ENCODE measurements at regions not wholly inside any gene's neighbourhood (a gene's known extent, or its start where the extent isn't known, plus 50 kb on each side); places are given as distances from the start of the nearest gene placed in this dataset.

DNA sequence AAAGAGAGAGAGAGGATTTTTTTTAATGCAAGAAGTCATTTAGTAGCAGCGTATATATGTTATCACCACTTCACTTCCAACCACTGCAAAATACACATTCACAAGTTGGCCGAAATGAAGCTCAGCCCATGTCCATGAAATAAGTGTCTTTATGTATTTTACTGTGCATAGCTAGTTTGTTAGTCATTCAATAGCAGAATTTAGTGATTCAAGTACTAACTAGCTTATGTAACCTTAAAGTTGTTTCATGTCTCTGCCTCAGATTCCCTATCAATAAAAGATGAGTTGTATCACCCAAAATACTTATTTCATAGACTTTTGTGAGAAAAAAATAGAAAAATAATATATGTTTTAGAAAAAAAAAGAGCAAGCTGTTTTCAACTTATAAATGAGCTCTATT, 153.7 kb upstream of the PRDM1 start:
- CTCF ChIA-PET = interaction anchor here (0.5 to 0.9 kb wide), 2 partner anchors 291 to 298 kb away, joined by 3 to 4 read pairs; no protein-coding TSS in a partner anchor
- POLR2A ChIA-PET = no interaction called here
- Histone ChIP-seq H3K36me3 (ENCODE audit: control insufficient read depth in 2 of 2, insufficient read depth in 1 of 2, low read length in 2 of 2) (no peaks in the 10 kb centered on the region), H3K4me1 (ENCODE audit: control insufficient read depth, insufficient read depth, low read length) (no peaks in the 10 kb centered on the region), H3K9me3 (ENCODE audit: control insufficient read depth, insufficient read depth, low read depth, low read length) (no peaks in the 10 kb centered on the region), H3K4me3 (ENCODE audit: low read depth, low read length) (no peak overlapping the region), H3K27ac (ENCODE audit: extremely low read depth, low read depth, low read length) (no peak overlapping the region)
- no peak for TF ChIP-seq KLF10 (tag by site-specific recombination; IDR thresholded peaks at IDR 0.05)
- TF ChIP-seq, protein P1, sequence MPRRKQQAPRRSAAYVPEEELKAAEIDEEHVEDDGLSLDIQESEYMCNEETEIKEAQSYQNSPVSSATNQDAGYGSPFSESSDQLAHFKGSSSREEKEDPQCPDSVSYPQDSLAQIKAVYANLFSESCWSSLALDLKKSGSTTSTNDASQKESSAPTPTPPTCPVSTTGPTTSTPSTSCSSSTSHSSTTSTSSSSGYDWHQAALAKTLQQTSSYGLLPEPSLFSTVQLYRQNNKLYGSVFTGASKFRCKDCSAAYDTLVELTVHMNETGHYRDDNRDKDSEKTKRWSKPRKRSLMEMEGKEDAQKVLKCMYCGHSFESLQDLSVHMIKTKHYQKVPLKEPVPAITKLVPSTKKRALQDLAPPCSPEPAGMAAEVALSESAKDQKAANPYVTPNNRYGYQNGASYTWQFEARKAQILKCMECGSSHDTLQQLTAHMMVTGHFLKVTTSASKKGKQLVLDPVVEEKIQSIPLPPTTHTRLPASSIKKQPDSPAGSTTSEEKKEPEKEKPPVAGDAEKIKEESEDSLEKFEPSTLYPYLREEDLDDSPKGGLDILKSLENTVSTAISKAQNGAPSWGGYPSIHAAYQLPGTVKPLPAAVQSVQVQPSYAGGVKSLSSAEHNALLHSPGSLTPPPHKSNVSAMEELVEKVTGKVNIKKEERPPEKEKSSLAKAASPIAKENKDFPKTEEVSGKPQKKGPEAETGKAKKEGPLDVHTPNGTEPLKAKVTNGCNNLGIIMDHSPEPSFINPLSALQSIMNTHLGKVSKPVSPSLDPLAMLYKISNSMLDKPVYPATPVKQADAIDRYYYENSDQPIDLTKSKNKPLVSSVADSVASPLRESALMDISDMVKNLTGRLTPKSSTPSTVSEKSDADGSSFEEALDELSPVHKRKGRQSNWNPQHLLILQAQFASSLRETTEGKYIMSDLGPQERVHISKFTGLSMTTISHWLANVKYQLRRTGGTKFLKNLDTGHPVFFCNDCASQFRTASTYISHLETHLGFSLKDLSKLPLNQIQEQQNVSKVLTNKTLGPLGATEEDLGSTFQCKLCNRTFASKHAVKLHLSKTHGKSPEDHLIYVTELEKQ (tag by site-specific recombination; IDR thresholded peaks at IDR 0.05; ENCODE audit: borderline replicate concordance) = no peak
- TF ChIP-seq, protein P2, sequence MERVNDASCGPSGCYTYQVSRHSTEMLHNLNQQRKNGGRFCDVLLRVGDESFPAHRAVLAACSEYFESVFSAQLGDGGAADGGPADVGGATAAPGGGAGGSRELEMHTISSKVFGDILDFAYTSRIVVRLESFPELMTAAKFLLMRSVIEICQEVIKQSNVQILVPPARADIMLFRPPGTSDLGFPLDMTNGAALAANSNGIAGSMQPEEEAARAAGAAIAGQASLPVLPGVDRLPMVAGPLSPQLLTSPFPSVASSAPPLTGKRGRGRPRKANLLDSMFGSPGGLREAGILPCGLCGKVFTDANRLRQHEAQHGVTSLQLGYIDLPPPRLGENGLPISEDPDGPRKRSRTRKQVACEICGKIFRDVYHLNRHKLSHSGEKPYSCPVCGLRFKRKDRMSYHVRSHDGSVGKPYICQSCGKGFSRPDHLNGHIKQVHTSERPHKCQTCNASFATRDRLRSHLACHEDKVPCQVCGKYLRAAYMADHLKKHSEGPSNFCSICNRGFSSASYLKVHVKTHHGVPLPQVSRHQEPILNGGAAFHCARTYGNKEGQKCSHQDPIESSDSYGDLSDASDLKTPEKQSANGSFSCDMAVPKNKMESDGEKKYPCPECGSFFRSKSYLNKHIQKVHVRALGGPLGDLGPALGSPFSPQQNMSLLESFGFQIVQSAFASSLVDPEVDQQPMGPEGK (tag by site-specific recombination; IDR thresholded peaks at IDR 0.05) = no peak
- no peak for TF ChIP-seq WT1 (tag by site-specific recombination; IDR thresholded peaks at IDR 0.05)
- TF ChIP-seq, protein P3, sequence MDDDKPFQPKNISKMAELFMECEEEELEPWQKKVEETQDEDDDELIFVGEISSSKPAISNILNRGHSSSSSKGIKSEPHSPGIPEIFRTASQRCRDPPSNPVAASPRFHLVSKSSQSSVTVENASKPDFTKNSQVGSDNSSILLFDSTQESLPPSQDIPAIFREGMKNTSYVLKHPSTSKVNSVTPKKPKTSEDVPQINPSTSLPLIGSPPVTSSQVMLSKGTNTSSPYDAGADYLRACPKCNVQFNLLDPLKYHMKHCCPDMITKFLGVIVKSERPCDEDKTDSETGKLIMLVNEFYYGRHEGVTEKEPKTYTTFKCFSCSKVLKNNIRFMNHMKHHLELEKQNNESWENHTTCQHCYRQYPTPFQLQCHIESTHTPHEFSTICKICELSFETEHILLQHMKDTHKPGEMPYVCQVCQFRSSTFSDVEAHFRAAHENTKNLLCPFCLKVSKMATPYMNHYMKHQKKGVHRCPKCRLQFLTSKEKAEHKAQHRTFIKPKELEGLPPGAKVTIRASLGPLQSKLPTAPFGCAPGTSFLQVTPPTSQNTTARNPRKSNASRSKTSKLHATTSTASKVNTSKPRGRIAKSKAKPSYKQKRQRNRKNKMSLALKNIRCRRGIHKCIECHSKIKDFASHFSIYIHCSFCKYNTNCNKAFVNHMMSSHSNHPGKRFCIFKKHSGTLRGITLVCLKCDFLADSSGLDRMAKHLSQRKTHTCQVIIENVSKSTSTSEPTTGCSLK (tag by site-specific recombination; IDR thresholded peaks at IDR 0.05) = no peak
- TF ChIP-seq, protein P4, sequence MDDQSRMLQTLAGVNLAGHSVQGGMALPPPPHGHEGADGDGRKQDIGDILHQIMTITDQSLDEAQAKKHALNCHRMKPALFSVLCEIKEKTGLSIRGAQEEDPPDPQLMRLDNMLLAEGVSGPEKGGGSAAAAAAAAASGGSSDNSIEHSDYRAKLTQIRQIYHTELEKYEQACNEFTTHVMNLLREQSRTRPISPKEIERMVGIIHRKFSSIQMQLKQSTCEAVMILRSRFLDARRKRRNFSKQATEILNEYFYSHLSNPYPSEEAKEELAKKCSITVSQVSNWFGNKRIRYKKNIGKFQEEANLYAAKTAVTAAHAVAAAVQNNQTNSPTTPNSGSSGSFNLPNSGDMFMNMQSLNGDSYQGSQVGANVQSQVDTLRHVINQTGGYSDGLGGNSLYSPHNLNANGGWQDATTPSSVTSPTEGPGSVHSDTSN (CRISPR knock-in tag; IDR thresholded peaks at IDR 0.05) = no peak
- no peak for TF ChIP-seq ZNF112 (tag by site-specific recombination; IDR thresholded peaks at IDR 0.05)
- no peak for TF ChIP-seq KLF9 (tag by site-specific recombination; IDR thresholded peaks at IDR 0.05; ENCODE audit: low read depth)
- no peak for TF ChIP-seq ZNF776 (tag by site-specific recombination; IDR thresholded peaks at IDR 0.05; ENCODE audit: borderline replicate concordance)
- TF ChIP-seq, protein P5, sequence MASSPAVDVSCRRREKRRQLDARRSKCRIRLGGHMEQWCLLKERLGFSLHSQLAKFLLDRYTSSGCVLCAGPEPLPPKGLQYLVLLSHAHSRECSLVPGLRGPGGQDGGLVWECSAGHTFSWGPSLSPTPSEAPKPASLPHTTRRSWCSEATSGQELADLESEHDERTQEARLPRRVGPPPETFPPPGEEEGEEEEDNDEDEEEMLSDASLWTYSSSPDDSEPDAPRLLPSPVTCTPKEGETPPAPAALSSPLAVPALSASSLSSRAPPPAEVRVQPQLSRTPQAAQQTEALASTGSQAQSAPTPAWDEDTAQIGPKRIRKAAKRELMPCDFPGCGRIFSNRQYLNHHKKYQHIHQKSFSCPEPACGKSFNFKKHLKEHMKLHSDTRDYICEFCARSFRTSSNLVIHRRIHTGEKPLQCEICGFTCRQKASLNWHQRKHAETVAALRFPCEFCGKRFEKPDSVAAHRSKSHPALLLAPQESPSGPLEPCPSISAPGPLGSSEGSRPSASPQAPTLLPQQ (tag by site-specific recombination; IDR thresholded peaks at IDR 0.05) = no peak

DNA sequence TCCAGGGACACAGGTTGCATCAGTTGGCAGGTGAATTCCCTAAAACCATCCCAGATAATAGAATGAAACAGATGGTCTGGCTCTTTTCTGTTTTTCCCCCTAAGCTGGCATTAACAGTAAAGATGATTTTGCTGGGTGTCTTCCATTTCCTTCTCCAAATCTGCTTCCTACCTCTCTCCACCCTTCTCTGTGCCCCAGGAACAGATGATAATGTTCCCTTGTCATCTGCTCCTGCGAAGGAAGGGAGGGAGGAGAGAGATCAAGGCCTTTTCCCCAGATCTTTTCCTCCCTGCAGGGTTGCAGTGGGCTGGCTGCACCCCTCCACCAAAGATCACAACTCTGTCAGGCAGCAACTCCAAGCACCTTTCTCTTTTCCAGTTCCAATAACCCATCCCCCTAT, 156.5 kb upstream of the PRDM1 start:
- Histone ChIP-seq H3K4me1 (ENCODE audit: control insufficient read depth, insufficient read depth, low read length) (no peaks in the 10 kb centered on the region), H3K9me3 (ENCODE audit: control insufficient read depth, insufficient read depth, low read depth, low read length) (no peaks in the 10 kb centered on the region), H3K4me3 (ENCODE audit: low read depth, low read length) (no peak overlapping the region), H3K36me3 (ENCODE audit: control insufficient read depth in 2 of 2, insufficient read depth in 1 of 2, low read length in 2 of 2) (no peaks in the 10 kb centered on the region), H3K27ac (ENCODE audit: extremely low read depth, low read depth, low read length) (no peak overlapping the region)
- TF ChIP-seq, protein P4 (CRISPR knock-in tag; IDR thresholded peaks at IDR 0.05) = no peak
- TF ChIP-seq ZNF248 (tag by site-specific recombination; IDR thresholded peaks at IDR 0.05) = no peak
- TF ChIP-seq ZNF175 (tag by site-specific recombination; IDR thresholded peaks at IDR 0.05) = no peak
- TF ChIP-seq, protein P6, sequence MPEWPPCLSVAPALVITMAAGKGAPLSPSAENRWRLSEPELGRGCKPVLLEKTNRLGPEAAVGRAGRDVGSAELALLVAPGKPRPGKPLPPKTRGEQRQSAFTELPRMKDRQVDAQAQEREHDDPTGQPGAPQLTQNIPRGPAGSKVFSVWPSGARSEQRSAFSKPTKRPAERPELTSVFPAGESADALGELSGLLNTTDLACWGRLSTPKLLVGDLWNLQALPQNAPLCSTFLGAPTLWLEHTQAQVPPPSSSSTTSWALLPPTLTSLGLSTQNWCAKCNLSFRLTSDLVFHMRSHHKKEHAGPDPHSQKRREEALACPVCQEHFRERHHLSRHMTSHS (tag by site-specific recombination; IDR thresholded peaks at IDR 0.05) = no peak
- ChIA-PET POLR2A (no interaction called here), CTCF (interaction anchor here (0.7 kb wide), 1 partner anchor 89 kb away, joined by 4 read pairs; no protein-coding TSS in a partner anchor)
